Transverse colon (tissue), 4 donors: ENCODE measurements at regions not wholly inside any gene's neighbourhood (a gene's known extent, or its start where the extent isn't known, plus 50 kb on each side); places are given as distances from the start of the nearest gene placed in this dataset.

Source experiments
- CTCF ChIP-seq, 5 experiments: fragments of 200-600 bp in 3 of 5; fragments of 450-650 bp in 2 of 5; sonication (generic) in 3 of 5; IDR thresholded peaks; 1 replicate in 2 of 5; 2 replicates in 3 of 5; pipeline ENCODE4 v1.5.1; 2016 to 2017; ENCODE audit warnings: antibody characterized with exemption in 5 of 5, inconsistent platforms in 3 of 5, mild to moderate bottlenecking in 2 of 5, moderate library complexity in 1 of 5
- EP300 ChIP-seq: sonication (generic); formaldehyde crosslinking; IDR thresholded peaks from one replicate; pipeline ENCODE4 v1.6.1; 2017; ENCODE audit warnings: antibody characterized with exemption, low read depth
- POLR2A ChIP-seq: fragments of 450-650 bp; IDR thresholded peaks from one replicate; pipeline ENCODE4 v1.6.1; 2016; ENCODE audit warnings: antibody characterized with exemption, mild to moderate bottlenecking, moderate library complexity
- POLR2AphosphoS5 ChIP-seq, 3 donors: sonication (generic); formaldehyde crosslinking; IDR thresholded peaks; one replicate each; pipeline ENCODE4 v1.6.1; 2016; ENCODE audit warnings: antibody characterized with exemption in 3 of 3

GRCh38 chr4:3660086-3660927, 105.9 kb upstream of the ADRA2C start:
- TF ChIP-seq CTCF (IDR thresholded peaks at IDR 0.05): no peak
- TF ChIP-seq POLR2AphosphoS5 (IDR thresholded peaks at IDR 0.05): no peak
- TF ChIP-seq POLR2A: no peak
- TF ChIP-seq EP300: no peak
